ENCODE measurements at regions not wholly inside any gene's neighbourhood (a gene's known extent, or its start where the extent isn't known, plus 50 kb on each side); places are given as distances from the start of the nearest gene placed in this dataset.

DNA sequence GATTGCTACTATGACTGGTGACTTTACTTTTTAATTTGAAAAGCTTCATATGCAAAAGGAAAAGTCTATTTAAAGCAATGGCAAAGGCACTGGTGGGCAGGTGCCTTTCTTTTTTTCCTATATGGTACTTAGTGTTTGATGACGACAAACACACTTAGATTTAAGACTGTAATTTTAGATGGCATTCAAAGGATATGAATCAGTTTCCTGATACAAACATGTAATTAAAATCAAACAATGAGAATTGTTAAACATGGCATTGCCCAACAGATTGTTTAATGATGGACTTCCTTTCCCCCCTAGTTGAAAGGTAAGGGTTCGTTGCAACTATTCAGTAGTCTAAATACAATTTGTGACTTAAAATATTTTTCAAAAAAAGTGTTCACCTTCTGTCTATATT, 106.5 kb upstream of the SEMA3C start:
- Histone ChIP-seq H3K27me3 (no peaks in the 10 kb centered on the region), H3K4me1 (no peaks in the 10 kb centered on the region), H3K27ac (no peak overlapping the region), H3K9me3 (no peaks in the 10 kb centered on the region), H3K36me3 (no peaks in the 10 kb centered on the region), H3K4me3 (no peak overlapping the region)
- TF ChIP-seq EP300 (IDR thresholded peaks at IDR 0.05) (no peak), POLR2AphosphoS5 (IDR thresholded peaks at IDR 0.05) (no peak), POLR2A (IDR thresholded peaks at IDR 0.05) (no peak)
- TF ChIP-seq, protein P1, sequence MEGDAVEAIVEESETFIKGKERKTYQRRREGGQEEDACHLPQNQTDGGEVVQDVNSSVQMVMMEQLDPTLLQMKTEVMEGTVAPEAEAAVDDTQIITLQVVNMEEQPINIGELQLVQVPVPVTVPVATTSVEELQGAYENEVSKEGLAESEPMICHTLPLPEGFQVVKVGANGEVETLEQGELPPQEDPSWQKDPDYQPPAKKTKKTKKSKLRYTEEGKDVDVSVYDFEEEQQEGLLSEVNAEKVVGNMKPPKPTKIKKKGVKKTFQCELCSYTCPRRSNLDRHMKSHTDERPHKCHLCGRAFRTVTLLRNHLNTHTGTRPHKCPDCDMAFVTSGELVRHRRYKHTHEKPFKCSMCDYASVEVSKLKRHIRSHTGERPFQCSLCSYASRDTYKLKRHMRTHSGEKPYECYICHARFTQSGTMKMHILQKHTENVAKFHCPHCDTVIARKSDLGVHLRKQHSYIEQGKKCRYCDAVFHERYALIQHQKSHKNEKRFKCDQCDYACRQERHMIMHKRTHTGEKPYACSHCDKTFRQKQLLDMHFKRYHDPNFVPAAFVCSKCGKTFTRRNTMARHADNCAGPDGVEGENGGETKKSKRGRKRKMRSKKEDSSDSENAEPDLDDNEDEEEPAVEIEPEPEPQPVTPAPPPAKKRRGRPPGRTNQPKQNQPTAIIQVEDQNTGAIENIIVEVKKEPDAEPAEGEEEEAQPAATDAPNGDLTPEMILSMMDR (IDR thresholded peaks at IDR 0.05): no peak
- intact Hi-C loops (cut with DNase I): no loop called here
- WGBS, 2 donors: 83 to 84% methylated on average over 2 of the region's 2 CpGs
- no peak for DNase-seq

DNA sequence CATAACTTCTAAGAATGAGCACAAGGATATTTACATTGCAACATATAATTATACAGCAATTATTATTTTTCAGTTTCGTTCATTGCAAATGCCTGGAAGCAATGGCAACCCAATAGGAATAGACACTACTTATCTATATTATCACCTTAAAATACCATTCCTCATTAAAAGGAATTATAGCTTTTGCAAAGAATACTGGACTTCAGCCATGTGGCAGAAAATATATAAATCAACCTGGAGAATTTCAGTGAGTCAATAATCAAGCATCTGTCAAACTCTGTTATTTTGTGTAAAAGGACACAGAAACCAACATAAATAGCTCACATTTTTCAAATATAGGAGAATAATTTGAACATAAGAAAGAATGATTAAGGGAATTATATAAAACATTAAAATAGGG, 96.1 kb upstream of the SEMA3C start:
- intact Hi-C loops (cut with DNase I): no loop called here
- DNase-seq: no peak
- Histone ChIP-seq H3K36me3 (no peaks in the 10 kb centered on the region), H3K27me3 (no peaks in the 10 kb centered on the region), H3K9me3 (peaks cover 0 to 3% (median 0%) of the 10 kb centered on the region in 4 donors), H3K27ac (no peak overlapping the region), H3K4me3 (no peak overlapping the region), H3K4me1 (peaks cover 0 to 9% (median 6%) of the 10 kb centered on the region in 4 donors)
- 89 to 90% methylated on average over 1 of the region's 1 CpG for WGBS, 2 donors
- TF ChIP-seq POLR2A (IDR thresholded peaks at IDR 0.05) (no peak), EP300 (IDR thresholded peaks at IDR 0.05) (no peak), POLR2AphosphoS5 (IDR thresholded peaks at IDR 0.05) (no peak)
- TF ChIP-seq, protein P1 (IDR thresholded peaks at IDR 0.05): no peak

DNA sequence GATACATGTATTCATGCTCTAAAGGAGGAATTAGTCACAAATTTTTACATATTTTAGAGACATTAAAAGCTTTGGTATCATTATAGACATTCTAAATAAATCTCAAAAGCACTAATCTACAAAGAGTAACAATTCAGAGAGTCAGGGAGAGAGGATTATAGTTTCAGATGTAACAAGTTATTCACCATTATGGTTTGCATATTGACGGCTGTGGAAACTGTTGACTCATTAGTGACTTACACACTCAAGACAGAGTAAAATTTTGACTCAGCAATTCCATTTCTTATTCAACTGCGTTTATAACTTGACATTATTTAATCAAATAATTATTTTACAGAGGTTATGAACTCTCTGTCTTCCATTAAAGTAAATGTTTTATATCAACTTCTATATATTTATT, 95.4 kb upstream of the SEMA3C start:
- intact Hi-C loops (cut with DNase I): no loop called here
- TF ChIP-seq, protein P1 (IDR thresholded peaks at IDR 0.05): no peak
- TF ChIP-seq EP300 (IDR thresholded peaks at IDR 0.05): no peak
- TF ChIP-seq POLR2A (IDR thresholded peaks at IDR 0.05): no peak
- TF ChIP-seq POLR2AphosphoS5 (IDR thresholded peaks at IDR 0.05): no peak
- no peak overlapping the region for H3K4me3 ChIP-seq
- no peaks in the 10 kb centered on the region for H3K36me3 ChIP-seq
- H3K9me3 ChIP-seq: peaks cover 0 to 3% (median 0%) of the 10 kb centered on the region in 4 donors
- DNase-seq: no peak
- no peaks in the 10 kb centered on the region for H3K27me3 ChIP-seq
- no peak overlapping the region for H3K27ac ChIP-seq
- 84 to 91% methylated on average over 2 of the region's 2 CpGs for WGBS, 2 donors
- H3K4me1 ChIP-seq: peaks cover 0 to 9% (median 6%) of the 10 kb centered on the region in 4 donors

DNA sequence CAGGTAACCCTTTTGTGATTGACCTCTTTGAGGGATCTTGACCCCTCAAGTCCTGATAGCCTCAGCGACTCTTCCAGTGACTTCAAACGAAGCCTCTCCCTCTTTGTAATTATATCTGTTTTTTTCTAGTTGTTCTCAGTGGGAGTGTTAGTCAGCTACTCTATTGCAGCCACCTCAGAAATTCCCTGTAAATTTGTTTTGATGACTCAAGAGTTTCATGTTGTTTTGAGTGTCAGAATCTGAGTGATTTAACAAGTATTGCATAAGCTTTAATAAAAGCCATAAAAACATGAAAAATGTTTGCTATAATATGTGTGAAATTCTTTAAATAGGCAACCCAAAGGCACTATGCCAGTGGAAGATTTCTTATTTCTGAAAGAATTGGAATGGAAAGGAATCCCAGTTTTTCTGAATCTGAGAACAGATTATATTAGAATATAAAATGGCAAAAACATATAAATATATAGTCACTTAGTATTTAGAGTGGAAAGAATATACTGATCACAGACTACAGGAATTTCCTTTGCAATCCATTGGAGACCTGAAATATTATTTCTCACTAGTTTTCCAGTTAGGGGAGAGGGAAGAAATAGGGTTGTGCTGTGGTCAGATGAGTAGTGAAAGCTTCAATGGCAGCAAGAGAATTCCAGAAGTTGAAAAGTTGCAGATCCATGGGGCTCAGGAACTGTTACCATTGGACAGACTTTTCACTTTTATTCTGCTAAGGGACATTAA, 94.4 kb upstream of the SEMA3C start:
- intact Hi-C loops (cut with DNase I): no loop called here
- H3K36me3 ChIP-seq: no peaks in the 10 kb centered on the region
- H3K4me3 ChIP-seq: no peak overlapping the region
- no peaks in the 10 kb centered on the region for H3K27me3 ChIP-seq
- 38 to 70% methylated on average over 2 of the region's 2 CpGs for WGBS, 2 donors
- no peak for TF ChIP-seq POLR2A (IDR thresholded peaks at IDR 0.05)
- TF ChIP-seq, protein P1 (IDR thresholded peaks at IDR 0.05): no peak
- no peak for TF ChIP-seq POLR2AphosphoS5 (IDR thresholded peaks at IDR 0.05)
- TF ChIP-seq EP300 (IDR thresholded peaks at IDR 0.05): no peak
- peaks cover 0 to 3% (median 0%) of the 10 kb centered on the region in 4 donors for H3K9me3 ChIP-seq
- no peak for DNase-seq
- peaks cover 0 to 9% (median 6%) of the 10 kb centered on the region in 4 donors for H3K4me1 ChIP-seq
- peak overlapping the region in 1 of 4 donors; percentile 1 for H3K27ac ChIP-seq

Data from sigmoid colon (tissue), 6 donors.